ENCODE measurements at regions not wholly inside any gene's neighbourhood (a gene's known extent, or its start where the extent isn't known, plus 50 kb on each side); places are given as distances from the start of the nearest gene placed in this dataset.

DNA sequence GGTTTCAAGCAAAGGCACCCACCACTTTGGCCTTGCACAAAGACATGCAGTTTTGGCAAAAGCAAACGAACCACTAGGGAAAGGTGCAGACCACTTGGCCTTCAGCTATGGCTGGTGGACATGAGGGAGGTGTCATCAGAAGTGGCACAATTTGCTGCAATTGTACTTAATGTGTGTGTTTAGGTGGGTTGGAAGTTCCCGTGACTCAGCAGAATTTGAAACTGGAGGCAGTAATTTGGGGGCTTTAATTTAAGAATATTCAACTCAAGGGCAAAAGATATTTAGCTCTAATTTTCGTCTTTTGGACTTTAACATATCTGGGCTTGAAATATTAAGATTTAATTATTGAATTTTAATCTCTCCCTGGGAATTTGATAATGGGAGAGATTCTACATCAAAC, 115.6 kb upstream of the NOCT start:
- ChIA-PET POLR2A (no interaction called here), CTCF (interaction anchor here (2.4 kb wide), 1 partner anchor 29 kb away, joined by 6 read pairs; no protein-coding TSS in a partner anchor)
- DNase-seq (ENCODE audit: extremely low spot score), result no peak
- TF ChIP-seq BHLHE40 (IDR thresholded peaks at IDR 0.05; ENCODE audit: borderline replicate concordance), result no peak
- TF ChIP-seq FOXM1 (IDR thresholded peaks at IDR 0.05; ENCODE audit: borderline replicate concordance), result no peak
- no peak for TF ChIP-seq HDGF (IDR thresholded peaks at IDR 0.05; ENCODE audit: borderline replicate concordance)
- no peak for TF ChIP-seq NFRKB (IDR thresholded peaks at IDR 0.05)
- TF ChIP-seq FOXK2 (IDR thresholded peaks at IDR 0.05), result no peak
- TF ChIP-seq ARNT (IDR thresholded peaks at IDR 0.05), result no peak
- no peak for TF ChIP-seq ELF4 (IDR thresholded peaks at IDR 0.05)
- no peak for TF ChIP-seq ZNF384 (IDR thresholded peaks at IDR 0.05)
- TF ChIP-seq FOXA1 (IDR thresholded peaks at IDR 0.05), result no peak
- no peak for TF ChIP-seq SUZ12 (IDR thresholded peaks at IDR 0.05)

- POLR2A ChIA-PET, result no interaction called here
- DNase-seq (ENCODE audit: extremely low spot score), result no peak
These were observed 117.3 kb upstream of the NOCT start for GRCh38 chr4:138898282-138898681.

GRCh38 chr4:138897811-138898226, 117.8 kb upstream of the NOCT start:
- no peak for DNase-seq (ENCODE audit: extremely low spot score)
- ChIA-PET POLR2A (no interaction called here), CTCF (interaction anchor here (1.0 to 2.4 kb wide), 4 partner anchors 13 to 128 kb away, joined by 3 to 6 read pairs (median 5); no protein-coding TSS in a partner anchor)
- no peak for TF ChIP-seq CTBP1 (IDR thresholded peaks at IDR 0.05; ENCODE audit: borderline replicate concordance)
- TF ChIP-seq FOXK2 (IDR thresholded peaks at IDR 0.05), result no peak
- no peak for TF ChIP-seq ELF4 (IDR thresholded peaks at IDR 0.05)
- TF ChIP-seq FOXM1 (IDR thresholded peaks at IDR 0.05; ENCODE audit: borderline replicate concordance), result no peak

More at GRCh38 chr4:138898282-138898681, 117.3 kb upstream of the NOCT start:
- TF ChIP-seq PKNOX1 (IDR thresholded peaks at IDR 0.05), result no peak
- no peak for TF ChIP-seq BHLHE40 (IDR thresholded peaks at IDR 0.05; ENCODE audit: borderline replicate concordance)
- no peak for TF ChIP-seq L3MBTL2 (conservative IDR thresholded peaks at IDR 0.05)
- no peak for TF ChIP-seq FOXK2 (IDR thresholded peaks at IDR 0.05)
- TF ChIP-seq TARDBP (IDR thresholded peaks at IDR 0.05), result no peak
- no peak for TF ChIP-seq LEF1 (IDR thresholded peaks at IDR 0.05; ENCODE audit: borderline replicate concordance)
- no peak for TF ChIP-seq HDGF (IDR thresholded peaks at IDR 0.05; ENCODE audit: borderline replicate concordance)
- no peak for TF ChIP-seq NFRKB (IDR thresholded peaks at IDR 0.05)
- TF ChIP-seq FOXA1 (IDR thresholded peaks at IDR 0.05), result no peak
- TF ChIP-seq SUZ12 (IDR thresholded peaks at IDR 0.05), result no peak
- no peak for TF ChIP-seq ARNT (IDR thresholded peaks at IDR 0.05)
- TF ChIP-seq FOXM1 (IDR thresholded peaks at IDR 0.05; ENCODE audit: borderline replicate concordance), result no peak
- TF ChIP-seq ELF4 (IDR thresholded peaks at IDR 0.05), result no peak
- CTCF ChIA-PET, result interaction anchor here (0.9 to 2.4 kb wide), 4 partner anchors 11 to 128 kb away, joined by 3 to 6 read pairs (median 4); no protein-coding TSS in a partner anchor

- ChIA-PET POLR2A (no interaction called here), CTCF (no interaction called here)
- DNase-seq (ENCODE audit: extremely low spot score), result no peak
- no peak for TF ChIP-seq SP1 (IDR thresholded peaks at IDR 0.05)
These were observed 120.9 kb upstream of the NOCT start for GRCh38 chr4:138894709-138895108.

DNA sequence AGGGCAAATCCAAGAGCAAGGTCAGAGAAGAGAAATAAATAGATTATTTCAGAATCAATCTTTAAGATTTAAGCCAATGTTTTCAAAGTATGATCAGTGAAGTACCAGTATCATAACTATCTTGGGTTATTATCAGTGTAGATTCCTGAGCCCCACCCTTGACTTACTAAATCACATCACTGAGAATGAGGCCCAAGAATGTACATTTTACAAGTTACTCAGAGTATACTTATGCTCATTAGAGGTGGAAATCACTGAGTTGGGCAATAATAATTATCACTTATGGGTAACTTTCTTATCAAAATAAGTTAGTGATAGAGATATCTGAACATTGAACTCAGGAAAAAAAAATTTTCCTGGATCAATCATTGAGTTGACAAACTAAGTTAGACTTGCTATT, 121.6 kb upstream of the NOCT start:
- no peak for TF ChIP-seq PKNOX1 (IDR thresholded peaks at IDR 0.05)
- no peak for DNase-seq (ENCODE audit: extremely low spot score)
- ChIA-PET POLR2A (no interaction called here), CTCF (no interaction called here)

DNA sequence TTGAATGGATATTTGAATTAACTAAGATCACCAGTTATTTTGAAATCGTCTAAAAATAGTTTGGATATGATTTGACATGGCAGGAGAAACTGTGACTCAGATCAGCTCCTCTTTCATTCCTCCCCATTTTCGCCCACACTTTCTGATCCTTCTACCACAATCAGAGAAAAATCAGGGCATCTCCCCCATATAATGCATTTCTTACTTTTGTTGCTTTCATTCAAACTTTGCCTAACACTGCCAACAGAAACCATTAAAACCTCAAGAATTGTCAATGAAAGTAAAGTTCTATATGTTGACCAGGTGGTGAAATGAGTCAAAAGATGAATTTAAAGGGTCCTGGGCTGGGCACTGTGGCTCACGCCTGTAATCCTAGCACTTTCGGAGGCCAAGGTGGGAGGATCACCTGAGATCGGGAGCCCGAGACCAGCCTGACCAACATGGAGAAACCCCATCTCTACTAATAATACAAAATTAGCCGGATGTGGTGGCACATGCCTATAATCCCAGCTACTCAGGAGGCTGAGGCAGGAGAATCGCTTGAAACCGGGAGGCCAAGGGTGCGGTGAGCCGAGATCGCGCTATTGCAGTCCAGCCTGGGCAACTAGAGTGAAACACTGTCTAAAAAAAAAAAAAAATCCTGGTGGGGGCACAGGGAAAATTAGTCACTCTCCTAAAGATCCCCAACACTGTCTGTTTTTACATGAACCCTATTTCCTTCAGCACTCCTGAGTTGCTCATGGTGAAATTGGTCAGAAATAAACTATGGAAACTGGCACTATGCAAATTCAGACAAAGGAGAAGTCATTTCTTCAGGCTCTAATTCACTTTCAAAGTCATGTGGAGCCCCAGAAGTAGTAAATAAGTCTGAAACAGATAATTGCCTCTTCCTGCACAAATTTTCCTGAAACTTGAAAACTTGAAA, 122.8 kb upstream of the NOCT start:
- TF ChIP-seq HDGF (IDR thresholded peaks at IDR 0.05; ENCODE audit: borderline replicate concordance) (no peak), FOXM1 (IDR thresholded peaks at IDR 0.05; ENCODE audit: borderline replicate concordance) (no peak), ZNF384 (IDR thresholded peaks at IDR 0.05) (no peak), ELF4 (IDR thresholded peaks at IDR 0.05) (no peak), CTBP1 (IDR thresholded peaks at IDR 0.05; ENCODE audit: borderline replicate concordance) (no peak), SUZ12 (IDR thresholded peaks at IDR 0.05) (no peak)
- CTCF ChIA-PET, result interaction anchor here (0.6 kb wide), 1 partner anchor 465 kb away, joined by 3 read pairs; no protein-coding TSS in a partner anchor
- no peak for DNase-seq (ENCODE audit: extremely low spot score)
- POLR2A ChIA-PET, result no interaction called here

DNA sequence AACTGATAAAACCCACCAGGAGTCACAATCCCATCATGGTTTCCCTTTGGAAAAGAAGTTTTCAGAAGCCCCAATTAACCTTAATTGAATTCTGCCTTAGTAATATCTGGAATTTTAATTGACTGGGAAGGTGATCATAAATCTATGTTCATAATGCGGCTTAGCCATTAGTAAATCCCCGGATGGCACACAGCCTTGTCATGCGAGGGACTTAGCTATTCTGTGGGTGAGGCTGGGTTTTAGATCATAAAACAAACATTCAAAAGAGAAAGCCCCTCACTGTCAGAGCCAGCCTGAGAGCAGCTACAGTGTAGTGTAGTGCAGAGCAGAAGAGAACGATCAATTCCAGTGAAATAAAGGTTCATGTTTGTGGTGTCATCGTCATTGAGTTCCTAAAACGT, 124.0 kb upstream of the NOCT start:
- TF ChIP-seq L3MBTL2 (conservative IDR thresholded peaks at IDR 0.05), result no peak
- ChIA-PET POLR2A (no interaction called here), CTCF (no interaction called here)
- no peak for DNase-seq (ENCODE audit: extremely low spot score)

Data from HEK293T (cell line).